SK-N-SH treated with all-trans-retinoic acid at 6 μM for 48 hours (cell line): ENCODE measurements at regions not wholly inside any gene's neighbourhood (a gene's known extent, or its start where the extent isn't known, plus 50 kb on each side); places are given as distances from the start of the nearest gene placed in this dataset.

ENCODE experiments used
- ATAC-seq: fragments of 200-7000 bp; cut with Tn5 transposase; 3 replicates; pipeline ENCODE4 v1.9.1; 2020; ENCODE audit warnings: mild to moderate bottlenecking, moderate library complexity
- ARNTL ChIP-seq: fragments of 450-650 bp; formaldehyde crosslinking; IDR thresholded peaks from 2 replicates; pipeline ENCODE4 v1.5.0; 2020; ENCODE audit warnings: low read depth, mild to moderate bottlenecking, moderate library complexity, borderline replicate concordance
- BACH2 ChIP-seq: fragments of 250-450 bp; sonication (Bioruptor Pico); IDR thresholded peaks from 2 replicates; pipeline ENCODE4 v1.9.0; 2021; ENCODE audit warnings: mild to moderate bottlenecking, borderline replicate concordance
- CREB5 ChIP-seq: fragments of 250-450 bp; sonication (Bioruptor Pico); IDR thresholded peaks from 2 replicates; pipeline ENCODE4 v1.5.1; 2020; ENCODE audit warnings: low read depth, mild to moderate bottlenecking, moderate library complexity
- CSDC2 ChIP-seq: fragments of 250-450 bp; sonication (Bioruptor Pico); IDR thresholded peaks from 2 replicates; pipeline ENCODE4 v1.5.0; 2020; ENCODE audit warnings: mild to moderate bottlenecking, moderate library complexity
- CSRNP3 ChIP-seq: fragments of 250-450 bp; sonication (Bioruptor Pico); IDR thresholded peaks from 2 replicates; pipeline ENCODE4 v1.5.1; 2021; ENCODE audit warnings: mild to moderate bottlenecking, moderate library complexity
- ESRRG ChIP-seq: fragments of 250-450 bp; sonication (Bioruptor Pico); IDR thresholded peaks from 2 replicates; pipeline ENCODE4 v1.6.1; 2021; ENCODE audit warnings: mild to moderate bottlenecking
- GLIS3 ChIP-seq: fragments of 250-450 bp; sonication (Bioruptor Pico); IDR thresholded peaks from 2 replicates; pipeline ENCODE4 v1.5.0; 2020; ENCODE audit warnings: mild to moderate bottlenecking, moderate library complexity
- ISL1 ChIP-seq: fragments of 250-450 bp; sonication (Bioruptor Pico); IDR thresholded peaks from 2 replicates; pipeline ENCODE4 v2.1.2; 2022; ENCODE audit warnings: mild to moderate bottlenecking, moderate library complexity
- OSR1 ChIP-seq: fragments of 250-450 bp; sonication (Bioruptor Pico); IDR thresholded peaks from 2 replicates; pipeline ENCODE4 v1.8.0; 2022; ENCODE audit warnings: moderate library complexity, mild to moderate bottlenecking, inconsistent platforms
- PATZ1 ChIP-seq: fragments of 250-450 bp; sonication (Bioruptor Pico); IDR thresholded peaks from 2 replicates; pipeline ENCODE4 v1.8.0; 2020; ENCODE audit warnings: mild to moderate bottlenecking, moderate library complexity, borderline replicate concordance
- POU6F1 ChIP-seq: fragments of 250-450 bp; sonication (Bioruptor Pico); IDR thresholded peaks from 2 replicates; pipeline ENCODE4 v1.8.0; 2021; ENCODE audit warnings: low read depth, mild to moderate bottlenecking, moderate library complexity, borderline replicate concordance
- PPARA ChIP-seq: fragments of 250-450 bp; sonication (Bioruptor Pico); IDR thresholded peaks from 2 replicates; pipeline ENCODE4 v1.5.0; 2020; ENCODE audit warnings: mild to moderate bottlenecking, borderline replicate concordance
- RARB ChIP-seq: fragments of 250-450 bp; sonication (Bioruptor Pico); IDR thresholded peaks from 2 replicates; pipeline ENCODE4 v1.8.0; 2021; ENCODE audit warnings: mild to moderate bottlenecking, moderate library complexity
- SNAI2 ChIP-seq: fragments of 250-450 bp; sonication (Bioruptor Pico); IDR thresholded peaks from 2 replicates; pipeline ENCODE4 v1.5.0; 2020; ENCODE audit warnings: mild to moderate bottlenecking, moderate library complexity
- TOX ChIP-seq: fragments of 250-450 bp; sonication (Bioruptor Pico); IDR thresholded peaks from 2 replicates; pipeline ENCODE4 v1.8.0; 2021; ENCODE audit warnings: mild to moderate bottlenecking, moderate library complexity, borderline replicate concordance
- TSHZ2 ChIP-seq: fragments of 250-450 bp; sonication (Bioruptor Pico); IDR thresholded peaks from 2 replicates; pipeline ENCODE4 v1.5.0; 2020; ENCODE audit warnings: mild to moderate bottlenecking, moderate library complexity
- ZC3H10 ChIP-seq: fragments of 250-450 bp; sonication (Bioruptor Pico); IDR thresholded peaks from 2 replicates; pipeline ENCODE4 v1.5.1; 2021; ENCODE audit warnings: mild to moderate bottlenecking, moderate library complexity
- ZFP3 ChIP-seq: fragments of 250-450 bp; sonication (Bioruptor Pico); IDR thresholded peaks from 2 replicates; pipeline ENCODE4 v1.5.0; 2020; ENCODE audit warnings: mild to moderate bottlenecking, moderate library complexity
- ZFP30 ChIP-seq: fragments of 450-650 bp; formaldehyde crosslinking; IDR thresholded peaks from 2 replicates; pipeline ENCODE4 v1.5.0; 2022; ENCODE audit warnings: mild to moderate bottlenecking, moderate library complexity
- ZNF565 ChIP-seq: fragments of 450-650 bp; formaldehyde crosslinking; conservative IDR thresholded peaks from 2 replicates; pipeline ENCODE4 v1.5.0; 2020; ENCODE audit warnings: low read depth, mild to moderate bottlenecking, moderate library complexity
- ZNF70 ChIP-seq: fragments of 450-650 bp; formaldehyde crosslinking; IDR thresholded peaks from 2 replicates; pipeline ENCODE4 v1.5.0; 2020; ENCODE audit warnings: mild to moderate bottlenecking, moderate library complexity
- ZNF8 ChIP-seq: fragments of 450-650 bp; formaldehyde crosslinking; IDR thresholded peaks from 2 replicates; pipeline ENCODE4 v1.5.0; 2020; ENCODE audit warnings: mild to moderate bottlenecking, moderate library complexity

GRCh38 chr10:131730771-131731497, 169.9 kb upstream of the PPP2R2D start:
- TF ChIP-seq PPARA (CRISPR knock-in tag) (no peak), ZNF8 (CRISPR knock-in tag) (no peak), TSHZ2 (CRISPR knock-in tag) (no peak), POU6F1 (CRISPR knock-in tag) (no peak), ZFP3 (CRISPR knock-in tag) (no peak), ISL1 (CRISPR knock-in tag) (no peak), SNAI2 (CRISPR knock-in tag) (no peak), CSDC2 (CRISPR knock-in tag) (no peak), OSR1 (CRISPR knock-in tag) (no peak), ESRRG (no peak), PATZ1 (no peak), CREB5 (CRISPR knock-in tag) (no peak), ZNF70 (CRISPR knock-in tag) (no peak), TOX (no peak), BACH2 (CRISPR knock-in tag) (no peak), RARB (CRISPR knock-in tag) (no peak)
- no peak for ATAC-seq

- TF ChIP-seq CSRNP3 (CRISPR knock-in tag) (no peak), ZNF565 (CRISPR knock-in tag) (no peak), ARNTL (CRISPR knock-in tag) (no peak), ZNF70 (CRISPR knock-in tag) (no peak), ZC3H10 (no peak), TOX (no peak), BACH2 (CRISPR knock-in tag) (no peak), OSR1 (CRISPR knock-in tag) (no peak), GLIS3 (no peak), CREB5 (CRISPR knock-in tag) (no peak), ISL1 (CRISPR knock-in tag) (no peak), ZNF8 (CRISPR knock-in tag) (no peak), TSHZ2 (CRISPR knock-in tag) (no peak), ZFP30 (CRISPR knock-in tag) (no peak), ZFP3 (CRISPR knock-in tag) (no peak), ESRRG (no peak)
- TF ChIP-seq, all 23 proteins: peak for 0
- no peak for ATAC-seq
Measured at GRCh38 chr10:131731780-131732630, 168.8 kb upstream of the PPP2R2D start.
